ENCODE measurements at regions not wholly inside any gene's neighbourhood (a gene's known extent, or its start where the extent isn't known, plus 50 kb on each side); places are given as distances from the start of the nearest gene placed in this dataset.

DNA sequence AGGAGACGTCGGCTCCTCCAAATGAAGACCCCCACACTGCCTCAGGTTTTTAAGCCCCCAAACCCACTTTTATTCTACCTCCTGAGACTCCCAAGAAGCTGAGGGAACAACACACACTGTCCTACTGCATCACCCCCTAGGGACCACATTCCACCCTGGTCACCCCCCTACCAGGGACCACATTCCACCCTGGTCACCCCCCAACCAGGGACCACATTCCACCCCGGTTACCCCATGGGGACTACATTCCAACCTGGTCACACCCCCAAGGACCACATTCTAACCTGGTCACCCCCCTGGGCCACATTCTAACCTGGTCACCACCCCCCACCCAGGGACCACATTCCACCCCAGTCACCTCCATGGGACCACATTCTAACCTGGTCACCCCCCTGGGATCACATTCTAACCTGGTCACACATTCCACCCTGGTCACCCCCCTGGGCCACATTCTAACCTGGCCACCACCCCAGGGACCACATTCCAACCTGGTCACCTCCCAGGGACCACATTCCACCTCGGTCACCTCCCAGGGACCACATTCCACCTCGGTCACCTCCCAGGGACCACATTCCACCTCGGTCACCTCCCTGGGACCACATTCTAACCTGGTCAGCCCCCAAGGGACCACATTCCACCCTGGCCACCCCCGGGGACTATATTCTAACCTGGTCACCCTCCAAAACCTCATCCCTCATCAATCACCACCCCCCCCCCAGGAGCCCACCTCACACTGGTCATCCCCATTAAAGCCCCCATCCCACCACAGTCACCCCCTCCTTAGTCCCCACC lies 587.6 kb downstream of the NPHP4 start:
- no peak for DNase-seq

DNA sequence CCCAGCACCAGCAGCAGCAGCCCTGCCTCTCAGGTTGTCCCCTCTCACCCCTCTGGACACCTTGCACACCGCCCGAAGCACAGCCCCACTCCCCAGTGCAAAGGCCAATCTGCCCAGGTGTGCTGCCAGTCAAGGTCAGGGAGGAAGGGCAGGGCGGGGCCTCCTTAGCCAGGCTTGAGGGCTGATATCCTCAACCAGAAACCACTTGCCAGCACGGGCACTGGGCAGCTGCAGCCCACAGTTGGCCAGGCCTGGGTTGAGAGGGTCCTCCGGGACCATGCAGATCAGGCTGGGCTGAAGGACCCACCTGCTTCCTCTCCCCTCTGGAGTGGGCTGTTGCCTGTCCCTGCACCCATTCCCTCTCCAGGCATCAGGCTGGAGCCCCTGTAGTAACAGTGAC lies 588.3 kb downstream of the NPHP4 start:
- DNase-seq: no peak

GRCh38 chr1:5402618-5403017 lies 589.6 kb downstream of the NPHP4 start:
- DNase-seq: no peak

DNA sequence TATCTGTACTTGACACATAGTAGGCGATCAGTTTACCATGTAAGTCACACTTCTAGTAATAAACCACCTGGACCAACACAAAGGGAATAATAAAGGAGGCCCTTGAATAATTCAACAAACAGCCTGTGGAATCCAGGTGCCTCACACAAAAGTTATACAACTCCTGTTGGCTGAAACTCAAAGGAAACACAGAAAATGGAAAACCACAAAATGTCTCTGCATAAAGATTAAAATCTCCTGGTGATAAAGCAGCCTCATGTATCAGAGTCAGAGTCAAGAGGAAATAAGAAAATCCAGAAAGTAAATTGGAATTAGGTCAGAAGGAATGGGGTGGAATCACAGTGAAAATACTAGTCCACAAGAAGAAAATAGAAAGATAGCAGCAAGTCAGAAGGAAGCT lies 592.5 kb downstream of the NPHP4 start:
- no peak for DNase-seq

- DNase-seq: no peak
Observed at GRCh38 chr1:5396593-5396992, 595.6 kb downstream of the NPHP4 start.

DNA sequence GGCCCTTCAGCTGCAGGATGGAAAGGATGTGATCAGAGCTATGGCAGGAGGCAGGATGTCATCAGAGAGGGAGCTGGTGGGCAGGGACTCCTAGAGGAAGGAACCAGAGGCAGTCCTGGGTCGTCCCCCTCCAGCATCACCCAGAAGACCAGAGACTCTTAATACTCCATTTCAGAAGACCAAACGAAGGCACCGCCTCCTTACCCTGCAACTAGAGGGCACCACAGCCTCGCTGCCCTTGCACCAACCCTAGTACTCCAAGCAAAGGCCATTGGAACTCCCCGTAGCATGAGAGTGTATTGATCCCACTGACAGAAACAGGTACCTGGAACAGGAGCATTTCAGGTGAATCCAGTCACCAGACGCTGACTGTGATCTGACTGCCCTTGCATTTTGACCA lies 598.1 kb downstream of the NPHP4 start:
- no peak for DNase-seq

- no peak for DNase-seq
Observed at GRCh38 chr1:5393603-5394002, 598.6 kb downstream of the NPHP4 start.

- DNase-seq: no peak
Observed at GRCh38 chr1:5393146-5393545, 599.1 kb downstream of the NPHP4 start.

GRCh38 chr1:5391725-5392124 lies 600.5 kb downstream of the NPHP4 start:
- no peak for DNase-seq

DNA sequence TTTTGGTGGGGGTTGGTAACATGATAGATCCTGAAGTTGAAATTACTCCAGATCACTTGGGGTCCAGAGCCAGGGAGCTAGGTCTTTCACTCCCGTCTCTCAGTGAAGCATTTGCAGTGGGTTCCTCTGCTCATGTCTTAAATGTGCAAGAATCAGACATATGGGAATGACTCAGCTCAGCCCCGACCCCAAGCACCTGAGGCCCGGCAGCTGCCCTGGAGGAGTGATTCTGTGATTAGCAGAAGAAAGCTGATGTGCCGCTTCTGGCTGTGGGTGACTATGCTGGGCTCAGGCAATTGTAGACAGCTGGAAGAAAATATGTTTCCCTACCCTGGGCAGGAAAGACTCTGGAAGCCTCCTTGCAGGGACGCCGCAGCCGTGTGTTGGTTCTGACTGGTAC lies 601.7 kb downstream of the NPHP4 start:
- DNase-seq: no peak

GRCh38 chr1:5389101-5389885 lies 602.9 kb downstream of the NPHP4 start:
- DNase-seq: no peak

DNA sequence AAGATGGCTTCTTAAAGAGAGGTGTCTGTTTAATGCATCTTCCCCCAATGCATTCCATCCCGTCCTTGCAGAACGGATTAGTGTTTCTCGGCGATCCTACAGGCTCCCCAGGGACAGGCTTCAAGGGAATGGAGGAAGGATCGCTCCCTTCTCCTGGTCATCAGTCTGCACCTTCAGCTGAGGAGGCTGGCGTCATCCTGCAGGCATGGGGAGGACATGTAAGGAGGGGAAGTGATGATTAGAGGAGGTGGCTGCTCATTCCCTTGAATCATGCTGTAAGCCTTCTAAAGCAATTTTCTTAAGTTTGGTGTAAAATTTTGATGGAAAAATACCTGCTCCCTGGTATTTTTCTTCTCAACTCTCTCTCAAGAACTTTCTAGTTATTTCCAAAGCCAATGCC lies 603.6 kb downstream of the NPHP4 start:
- no peak for DNase-seq

GRCh38 chr1:5386371-5386770 lies 605.9 kb downstream of the NPHP4 start:
- DNase-seq: no peak

GRCh38 chr1:5385956-5386355 lies 606.3 kb downstream of the NPHP4 start:
- DNase-seq: no peak

- DNase-seq: no peak
Observed at GRCh38 chr1:5385096-5385799, 607.0 kb downstream of the NPHP4 start.

DNA sequence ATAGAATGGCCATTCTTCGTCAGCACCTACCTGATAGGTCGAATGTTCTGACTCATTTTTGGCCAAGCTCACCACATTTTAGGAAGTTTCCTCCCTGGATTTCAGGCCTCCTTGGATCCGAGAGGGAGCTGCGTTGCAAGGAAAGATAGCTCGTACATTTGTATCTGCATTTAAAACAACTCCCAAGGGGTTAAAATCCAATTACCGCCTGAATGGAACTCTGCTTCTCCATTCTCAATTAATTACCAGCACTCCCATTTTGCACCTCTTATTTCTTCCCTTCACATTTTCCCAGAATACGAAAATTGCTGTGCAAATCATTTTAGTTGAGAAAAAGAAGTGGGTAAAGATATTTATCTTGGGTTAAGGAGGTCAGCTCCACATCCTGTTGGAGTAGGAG lies 610.7 kb downstream of the NPHP4 start:
- DNase-seq: no peak

DNA sequence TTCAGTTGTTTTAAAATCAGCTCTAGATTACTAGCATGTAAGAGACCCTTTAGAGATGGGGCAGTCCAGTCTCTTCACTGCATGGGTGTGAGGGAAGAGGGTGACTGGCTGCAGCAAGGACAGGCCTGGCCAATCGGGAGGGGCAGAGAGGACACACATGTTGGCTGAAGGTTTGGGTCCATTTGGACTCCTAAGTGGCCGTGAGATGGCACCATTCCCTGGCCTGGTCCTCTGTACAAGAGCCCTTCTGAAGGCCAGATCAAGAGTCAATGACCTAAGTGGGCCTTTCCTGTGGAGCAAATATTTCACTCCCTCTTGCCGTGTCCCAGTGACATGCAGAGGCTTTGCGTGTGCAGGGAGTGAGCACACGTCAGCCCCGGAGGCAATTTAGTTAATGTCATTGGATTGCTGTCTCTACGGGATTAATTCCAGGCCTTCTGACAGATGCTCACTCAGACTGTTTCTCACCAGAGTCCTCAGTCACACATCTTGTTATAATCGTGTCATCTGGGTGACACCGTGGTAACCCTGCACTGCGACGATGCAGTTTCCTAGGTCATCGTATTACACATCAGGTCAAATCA lies 613.0 kb downstream of the NPHP4 start:
- DNase-seq: no peak

- no peak for DNase-seq
Observed at GRCh38 chr1:5376538-5377247, 615.5 kb downstream of the NPHP4 start.

DNA sequence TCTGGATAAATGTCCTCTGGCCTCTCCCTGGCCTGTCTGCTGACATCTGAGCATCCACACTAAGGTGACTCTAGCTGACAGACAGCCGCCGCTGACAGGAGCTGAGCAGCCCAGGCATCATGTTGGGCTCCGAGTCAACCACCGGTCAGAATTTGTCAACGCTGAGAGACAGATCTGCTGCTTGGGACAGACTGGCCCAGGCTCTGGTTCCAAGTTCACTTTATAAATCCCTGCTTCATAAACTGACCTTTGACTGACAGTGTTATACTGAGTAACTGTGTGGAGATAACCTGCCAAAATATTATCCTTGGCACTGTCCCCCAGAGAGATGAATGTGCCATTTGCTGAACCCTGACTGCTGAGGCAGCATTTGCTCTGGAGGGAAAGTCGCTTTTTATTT lies 616.7 kb downstream of the NPHP4 start:
- DNase-seq: no peak

- no peak for DNase-seq
Observed at GRCh38 chr1:5374192-5374591, 618.0 kb downstream of the NPHP4 start.

GRCh38 chr1:5373281-5373680 lies 618.9 kb downstream of the NPHP4 start:
- no peak for DNase-seq

DNA sequence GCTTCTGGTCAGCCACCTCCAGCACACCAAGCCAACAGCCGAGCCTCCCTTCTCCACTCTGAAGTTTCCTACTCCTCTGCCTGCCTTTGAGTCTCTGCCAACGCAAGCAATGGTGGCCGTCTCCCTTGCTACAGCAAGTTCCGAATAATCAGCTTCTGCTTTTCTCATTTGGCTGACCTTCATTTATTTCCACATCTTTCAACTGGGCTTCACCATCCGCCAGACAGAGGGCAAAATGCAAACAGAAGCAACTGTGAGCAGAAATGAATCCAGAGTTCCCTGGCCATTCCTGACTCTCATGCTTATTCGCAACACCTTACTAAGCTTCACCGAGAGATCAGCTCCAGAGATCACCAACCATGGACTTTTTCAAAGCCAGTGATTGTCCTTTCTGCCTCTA lies 621.0 kb downstream of the NPHP4 start:
- DNase-seq: no peak

DNA sequence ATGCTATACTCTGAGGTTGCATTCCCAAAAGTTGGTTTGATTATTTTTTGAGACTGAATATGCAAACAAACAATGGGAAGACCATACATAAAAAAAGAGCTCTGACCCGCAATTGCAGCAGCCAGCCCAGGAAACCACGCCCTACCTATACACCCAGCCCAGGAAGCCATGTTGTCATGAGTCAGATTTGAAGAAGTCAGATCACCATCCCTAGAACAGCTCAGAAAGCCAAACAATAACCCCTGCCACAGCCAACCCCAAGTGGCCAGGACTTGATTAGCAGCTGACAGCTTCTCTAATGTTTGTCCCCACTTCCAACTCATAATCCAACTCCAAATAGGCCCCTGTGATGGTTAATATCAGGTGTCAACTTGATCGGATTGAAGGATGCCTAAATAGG lies 621.9 kb downstream of the NPHP4 start:
- DNase-seq: no peak
